Suprapubic skin (tissue), 4 donors: ENCODE measurements at regions not wholly inside any gene's neighbourhood (a gene's known extent, or its start where the extent isn't known, plus 50 kb on each side); places are given as distances from the start of the nearest gene placed in this dataset.
"Not testable (repeated sequence)": the region's sequence is repeated elsewhere in the genome, so short reads cannot be mapped to it uniquely, and the experiment has no call there.

Experiments used
- DNase-seq, 2 donors: peaks; one replicate each; pipeline ENCODE4 v3.0.0-alpha.2; 2019; ENCODE audit warnings: low spot score in 2 of 2
- H3K27ac ChIP-seq: fragments of 200-600 bp; sonication (generic); one replicate; pipeline ENCODE4 v1.5.1; 2019
- H3K27me3 ChIP-seq: fragments of 200-600 bp; sonication (generic); one replicate; pipeline ENCODE4 v1.5.1; 2019
- H3K36me3 ChIP-seq: fragments of 200-600 bp; sonication (generic); one replicate; pipeline ENCODE4 v1.5.1; 2019
- H3K4me1 ChIP-seq: fragments of 200-600 bp; sonication (generic); one replicate; pipeline ENCODE4 v1.5.1; 2019
- H3K4me3 ChIP-seq: fragments of 200-600 bp; sonication (generic); one replicate; pipeline ENCODE4 v1.5.1; 2019; ENCODE audit warnings: mild to moderate bottlenecking
- H3K9me3 ChIP-seq: fragments of 200-600 bp; sonication (generic); one replicate; pipeline ENCODE4 v1.5.1; 2019
- CTCF ChIP-seq, 2 donors: fragments of 200-600 bp in 1 of 2; fragments of 450-650 bp in 1 of 2; sonication (generic) in 1 of 2; IDR thresholded peaks; one replicate each; pipeline ENCODE4 v1.5.1; 2016 to 2019; ENCODE audit warnings: antibody characterized with exemption in 2 of 2, mild to moderate bottlenecking in 1 of 2, moderate library complexity in 1 of 2
- EP300 ChIP-seq: sonication (generic); formaldehyde crosslinking; IDR thresholded peaks from one replicate; pipeline ENCODE4 v1.6.1; 2017; ENCODE audit warnings: antibody characterized with exemption
- POLR2A ChIP-seq, 2 donors: fragments of 450-650 bp; IDR thresholded peaks; one replicate each; pipeline ENCODE4 v1.6.1; 2017; ENCODE audit warnings: antibody characterized with exemption in 2 of 2, mild to moderate bottlenecking in 2 of 2, moderate library complexity in 2 of 2
- POLR2AphosphoS5 ChIP-seq, 3 donors: sonication (generic); formaldehyde crosslinking; IDR thresholded peaks; one replicate each; pipeline ENCODE4 v1.6.1; 2017; ENCODE audit warnings: antibody characterized with exemption in 3 of 3
- WGBS: methylation state at CpG from one replicate; pipeline ENCODE4 v1.1.5; 2018; 5-methylcytosine and 5-hydroxymethylcytosine counted together

DNA sequence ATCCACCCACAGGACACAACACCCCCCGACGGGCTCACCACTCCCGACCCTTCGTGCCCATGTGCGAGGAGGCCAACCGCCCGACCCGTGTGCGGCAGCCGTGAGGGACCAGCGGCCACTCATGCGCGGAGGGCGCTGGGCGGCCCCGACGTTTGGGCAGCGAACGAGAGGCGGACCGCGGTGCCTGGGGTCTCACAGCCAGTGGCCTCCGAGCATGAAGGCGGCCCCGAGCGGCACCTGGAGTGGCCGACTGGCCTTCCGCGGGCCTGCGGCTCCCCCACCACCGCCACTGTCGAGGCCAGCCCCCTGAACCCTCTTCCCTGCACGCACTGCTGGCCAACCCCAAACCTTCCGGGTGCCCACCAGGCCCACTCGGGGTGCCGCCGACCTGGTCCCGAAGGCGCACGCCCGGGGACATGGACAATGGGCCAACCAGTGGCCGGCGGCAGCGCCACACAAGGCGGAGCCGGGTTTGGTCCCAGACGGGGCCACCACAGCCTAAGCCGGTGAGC is 4274.9 kb upstream of the OR11H1 start:
- no peaks in the 10 kb centered on the region for H3K27me3 ChIP-seq
- H3K4me1 ChIP-seq: no peaks in the 10 kb centered on the region
- H3K27ac ChIP-seq: no peak overlapping the region
- H3K36me3 ChIP-seq: no peaks in the 10 kb centered on the region
- WGBS: 96% methylated on average over 18 of the region's 48 CpGs
- H3K4me3 ChIP-seq: no peak overlapping the region
- peak; percentile 45 to 71 for DNase-seq
- no peak for TF ChIP-seq POLR2AphosphoS5 (IDR thresholded peaks at IDR 0.05)
- TF ChIP-seq POLR2A (IDR thresholded peaks at IDR 0.05): no peak
- no peak for TF ChIP-seq CTCF (IDR thresholded peaks at IDR 0.05)
- TF ChIP-seq EP300: no peak
- H3K9me3 ChIP-seq: no peaks in the 10 kb centered on the region

DNA sequence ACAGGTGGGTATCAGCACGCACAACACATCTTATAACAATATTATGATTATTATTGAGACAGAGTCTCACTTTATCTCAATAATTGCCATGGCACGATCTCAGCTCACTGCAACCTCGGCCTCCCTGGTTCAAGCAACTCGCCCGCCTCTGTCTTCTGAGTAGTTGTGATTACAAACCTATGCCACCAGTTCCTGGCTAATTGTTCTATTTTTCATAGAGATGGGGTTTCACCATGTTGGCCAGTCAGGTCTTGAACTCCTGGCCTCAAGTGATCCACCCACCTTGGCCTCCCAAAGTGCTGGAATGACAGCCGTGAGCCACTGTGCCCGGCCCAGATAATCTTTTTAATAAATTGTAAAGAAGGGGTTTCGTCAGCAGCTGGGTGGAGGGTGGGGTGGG is 4257.0 kb upstream of the OR11H1 start:
- WGBS: 89% methylated on average over 7 of the region's 8 CpGs
- not testable (repeated sequence) for H3K27me3 ChIP-seq, H3K4me1 ChIP-seq, H3K4me3 ChIP-seq, H3K36me3 ChIP-seq, H3K27ac ChIP-seq, H3K9me3 ChIP-seq
- peak in 1 of 2 donors; percentile 60 for DNase-seq

GRCh38 chr22:11285116-11285838 is 4242.7 kb upstream of the OR11H1 start:
- WGBS: 75% methylated on average over 32 of the region's 32 CpGs

GRCh38 chr22:11285839-11286205 is 4242.2 kb upstream of the OR11H1 start:
- H3K9me3 ChIP-seq: peaks cover 24% of the 10 kb centered on the region
- not testable (repeated sequence) for H3K27me3 ChIP-seq, H3K4me3 ChIP-seq, H3K36me3 ChIP-seq, H3K27ac ChIP-seq, H3K4me1 ChIP-seq, DNase-seq
- 54% methylated on average over 5 of the region's 5 CpGs for WGBS

More at GRCh38 chr22:11285116-11285838, 4242.7 kb upstream of the OR11H1 start:
- not testable (repeated sequence) for H3K4me3 ChIP-seq, H3K36me3 ChIP-seq, H3K4me1 ChIP-seq, H3K27me3 ChIP-seq, H3K27ac ChIP-seq
- peak in 1 of 2 donors; percentile 78 for DNase-seq
- peaks cover 24% of the 10 kb centered on the region for H3K9me3 ChIP-seq

DNA sequence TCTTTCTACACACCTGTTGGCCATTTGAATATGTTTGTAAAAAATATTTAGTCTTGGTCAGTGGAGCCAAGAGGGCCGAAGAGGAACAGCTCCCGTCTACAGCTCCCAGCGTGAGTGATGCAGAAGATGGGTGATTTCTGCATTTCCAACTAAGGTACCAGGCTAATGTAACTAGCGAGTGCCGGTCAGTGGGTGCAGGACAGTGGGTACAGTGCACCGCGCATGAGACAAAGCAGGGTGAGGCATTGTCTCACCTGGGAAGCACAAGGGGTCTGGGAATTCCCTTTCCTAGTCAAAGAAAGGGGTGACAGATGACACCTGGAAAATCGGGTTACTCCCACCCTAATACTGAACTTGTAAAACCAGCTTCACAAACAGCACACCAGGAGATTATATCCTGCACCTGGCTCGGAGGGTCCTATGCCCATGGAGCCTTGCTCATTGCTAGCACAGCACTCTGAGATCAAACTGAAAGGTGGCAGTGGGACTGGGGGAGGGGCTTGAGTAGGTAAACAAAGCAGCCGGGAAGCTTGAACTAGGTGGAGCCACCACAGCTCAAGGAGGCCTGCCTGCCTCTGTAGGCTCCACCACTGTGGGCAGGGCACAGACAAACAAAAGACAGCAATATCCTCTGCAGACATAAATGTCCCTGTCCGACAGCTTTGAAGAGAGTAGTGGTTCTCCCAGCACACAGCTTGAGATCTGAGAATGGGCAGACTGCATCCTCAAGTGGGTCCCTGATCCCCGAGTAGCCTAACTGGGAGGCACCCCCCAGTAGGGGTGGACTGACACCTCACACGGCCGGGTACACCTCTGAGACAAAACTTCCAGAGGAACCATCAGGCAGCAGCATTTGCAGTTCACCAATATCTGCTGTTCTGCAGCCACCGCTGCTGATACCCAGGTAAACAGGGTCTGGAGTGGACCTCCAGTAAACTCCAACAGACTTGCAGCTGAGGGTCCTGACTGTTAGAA is 4239.5 kb upstream of the OR11H1 start:
- H3K27me3 ChIP-seq, H3K4me1 ChIP-seq, H3K36me3 ChIP-seq, H3K4me3 ChIP-seq, DNase-seq, H3K27ac ChIP-seq: not testable (repeated sequence)
- WGBS: 79% methylated on average over 15 of the region's 15 CpGs
- peaks cover 24% of the 10 kb centered on the region for H3K9me3 ChIP-seq

GRCh38 chr22:11298126-11298893 is 4229.7 kb upstream of the OR11H1 start:
- H3K4me3 ChIP-seq, H3K27ac ChIP-seq, H3K27me3 ChIP-seq, H3K36me3 ChIP-seq, DNase-seq, H3K4me1 ChIP-seq: not testable (repeated sequence)
- H3K9me3 ChIP-seq: peaks cover 27% of the 10 kb centered on the region
- 64% methylated on average over 5 of the region's 5 CpGs for WGBS

- 84% methylated on average over 7 of the region's 7 CpGs for WGBS
- not testable (repeated sequence) for H3K36me3 ChIP-seq, H3K4me3 ChIP-seq
Observed at GRCh38 chr22:11302427-11302826, 4225.6 kb upstream of the OR11H1 start.

DNA sequence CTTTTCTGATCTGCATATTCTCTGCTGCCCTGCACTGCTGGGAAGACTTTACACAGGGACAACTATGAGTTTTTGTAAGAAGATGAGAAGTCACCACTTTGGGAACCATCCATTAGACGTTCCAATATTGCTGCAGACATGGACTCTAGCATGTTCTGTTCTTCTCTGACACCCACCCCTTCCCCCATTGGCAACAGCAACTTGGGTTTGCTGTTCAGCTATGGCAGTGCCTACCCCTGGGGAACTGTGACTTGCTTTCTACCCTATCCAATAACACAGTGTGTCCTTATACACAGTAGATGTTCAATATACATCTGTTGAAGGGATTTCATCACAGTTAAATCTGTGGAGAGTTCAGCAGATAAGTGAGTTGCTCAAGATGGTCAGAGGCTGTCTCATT is 4225.1 kb upstream of the OR11H1 start:
- not testable (repeated sequence) for H3K27ac ChIP-seq, H3K27me3 ChIP-seq, H3K4me3 ChIP-seq, H3K36me3 ChIP-seq, DNase-seq, H3K4me1 ChIP-seq
- 32% methylated on average over 1 of the region's 1 CpG for WGBS
- H3K9me3 ChIP-seq: peaks cover 51% of the 10 kb centered on the region

More at GRCh38 chr22:11302427-11302826, 4225.6 kb upstream of the OR11H1 start:
- not testable (repeated sequence) for H3K27me3 ChIP-seq, H3K4me1 ChIP-seq, DNase-seq, H3K27ac ChIP-seq
- peaks cover 49% of the 10 kb centered on the region for H3K9me3 ChIP-seq

GRCh38 chr22:11305179-11305578 is 4222.8 kb upstream of the OR11H1 start:
- 78% methylated on average over 7 of the region's 7 CpGs for WGBS
- H3K27me3 ChIP-seq, H3K27ac ChIP-seq, H3K4me3 ChIP-seq, H3K4me1 ChIP-seq, H3K36me3 ChIP-seq, DNase-seq: not testable (repeated sequence)
- peaks cover 63% of the 10 kb centered on the region for H3K9me3 ChIP-seq

DNA sequence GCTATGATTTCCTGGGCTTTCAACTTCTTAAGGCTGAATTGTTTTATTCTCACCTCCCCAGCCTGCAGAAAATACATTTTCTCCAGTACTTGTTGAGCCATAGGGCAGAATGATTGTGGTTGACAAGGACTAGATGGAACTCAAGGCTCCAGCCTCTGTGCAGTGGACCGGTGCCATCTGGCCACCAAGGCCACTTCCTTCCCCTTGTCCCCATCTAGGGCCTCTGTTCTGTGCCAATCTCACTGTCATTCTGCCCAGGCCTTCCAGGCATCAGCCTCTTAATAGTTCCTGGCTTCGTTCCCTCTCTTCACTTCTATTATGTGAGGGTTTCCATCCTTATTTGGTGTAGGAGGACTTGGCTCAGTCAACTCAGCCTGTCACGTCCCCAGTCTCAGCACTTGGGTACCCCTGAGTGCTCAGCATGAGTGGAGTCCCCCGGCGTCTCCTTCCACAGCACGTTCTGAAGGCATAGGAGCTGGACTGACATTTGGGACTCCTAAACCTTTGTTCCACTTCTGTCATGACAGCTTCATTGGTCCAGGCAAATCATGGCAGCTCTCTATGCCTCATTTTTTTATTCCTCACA is 4221.0 kb upstream of the OR11H1 start:
- H3K27me3 ChIP-seq, DNase-seq, H3K4me1 ChIP-seq, H3K36me3 ChIP-seq, H3K4me3 ChIP-seq, H3K27ac ChIP-seq: not testable (repeated sequence)
- H3K9me3 ChIP-seq: peaks cover 63% of the 10 kb centered on the region
- WGBS: 78% methylated on average over 6 of the region's 6 CpGs
